Gastrocnemius medialis (tissue), 4 donors: ENCODE measurements at regions not wholly inside any gene's neighbourhood (a gene's known extent, or its start where the extent isn't known, plus 50 kb on each side); places are given as distances from the start of the nearest gene placed in this dataset.
A peak's percentile ranks its signal among the peaks of the same experiment; 100 is the strongest.

ENCODE experiments used
- ATAC-seq, 2 donors: fragments of 150-250 bp; one replicate each; pipeline ENCODE4 v1.9.1; 2016
- DNase-seq, 2 donors: peaks; one replicate each; pipeline ENCODE4 v3.0.0-alpha.2; 2019
- H3K27ac ChIP-seq, 4 donors: fragments of 200-600 bp; sonication (generic); 1 replicate in 1 of 4; 2 replicates in 3 of 4; pipeline ENCODE4 v1.5.1; 2016 to 2018; ENCODE audit warnings: mild to moderate bottlenecking in 2 of 4, moderate library complexity in 1 of 4
- H3K27me3 ChIP-seq, 3 donors: fragments of 200-600 bp; sonication (generic) in 2 of 3; 1 replicate in 1 of 3; 2 replicates in 2 of 3; pipeline versions ENCODE4 v1.5.1 to v1.6.0; 2016 to 2019; ENCODE audit warnings: mild to moderate bottlenecking in 1 of 3, moderate library complexity in 1 of 3
- H3K36me3 ChIP-seq, 2 donors: fragments of 200-600 bp; sonication (generic) in 1 of 2; one replicate each; pipeline ENCODE4 v1.5.1; 2017 to 2018
- H3K4me1 ChIP-seq, 2 donors: fragments of 200-600 bp; sonication (generic) in 1 of 2; one replicate each; pipeline ENCODE4 v1.5.1; 2016 to 2017; ENCODE audit warnings: mild to moderate bottlenecking in 2 of 2
- H3K4me3 ChIP-seq, 4 donors: fragments of 200-600 bp; sonication (generic) in 3 of 4; 1 replicate in 1 of 4; 2 replicates in 3 of 4; pipeline ENCODE4 v1.5.1; 2016 to 2019; ENCODE audit warnings: mild to moderate bottlenecking in 2 of 4
- H3K9me3 ChIP-seq, 3 donors: fragments of 200-600 bp; sonication (generic) in 2 of 3; 1 replicate in 1 of 3; 2 replicates in 2 of 3; pipeline ENCODE4 v1.5.1; 2016 to 2019
- CTCF ChIP-seq, 5 experiments: fragments of 450-650 bp in 3 of 5; fragments of 200-600 bp in 2 of 5; sonication (generic) in 2 of 5; IDR thresholded peaks in 4 of 5; conservative IDR thresholded peaks in 1 of 5; 1 replicate in 4 of 5; 2 replicates in 1 of 5; pipeline ENCODE4 v1.5.1; 2016 to 2019; ENCODE audit warnings: antibody characterized with exemption in 5 of 5, mild to moderate bottlenecking in 3 of 5, moderate library complexity in 3 of 5
- POLR2A ChIP-seq, 2 donors: fragments of 450-650 bp; IDR thresholded peaks; one replicate each; pipeline ENCODE4 v1.6.1; 2017; ENCODE audit warnings: antibody characterized with exemption in 2 of 2, mild to moderate bottlenecking in 2 of 2, moderate library complexity in 2 of 2
- in situ Hi-C, 4 donors: fragments of 200-750 bp; cut with MboI; loops; one replicate each; pipeline versions ENCODE4 v1.15.0 to v1.8.0; 2017; ENCODE audit warnings: low sequenced_read_pairs in 4 of 4
- intact Hi-C: fragments of 100-400 bp; cut with DNase I; formaldehyde crosslinking; loops from one replicate; pipeline ENCODE4 v1.15.1; 2023; ENCODE audit warnings: low total_unique reads

GRCh38 chr2:84314901-84315330 is 144.2 kb downstream of the SUCLG1 start:
- H3K36me3 ChIP-seq = no peaks in the 10 kb centered on the region
- in situ Hi-C loops = no loop called here
- H3K27me3 ChIP-seq = no peaks in the 10 kb centered on the region
- H3K4me1 ChIP-seq = no peaks in the 10 kb centered on the region
- H3K9me3 ChIP-seq = no peaks in the 10 kb centered on the region
- peak; percentile 32 to 45 for DNase-seq
- no peak for TF ChIP-seq POLR2A (IDR thresholded peaks at IDR 0.05)
- peak; percentile 45 to 75 (median 62) for TF ChIP-seq CTCF (IDR thresholded peaks at IDR 0.05 in 4 of 5, conservative IDR thresholded peaks at IDR 0.05 in 1 of 5)
- H3K4me3 ChIP-seq = no peak overlapping the region
- intact Hi-C loops = loop anchor here (10.0 kb wide), 1 partner anchor 290 kb away; no protein-coding TSS in a partner anchor
- no peak overlapping the region for H3K27ac ChIP-seq
- ATAC-seq = peak; percentile 66 to 78

DNA sequence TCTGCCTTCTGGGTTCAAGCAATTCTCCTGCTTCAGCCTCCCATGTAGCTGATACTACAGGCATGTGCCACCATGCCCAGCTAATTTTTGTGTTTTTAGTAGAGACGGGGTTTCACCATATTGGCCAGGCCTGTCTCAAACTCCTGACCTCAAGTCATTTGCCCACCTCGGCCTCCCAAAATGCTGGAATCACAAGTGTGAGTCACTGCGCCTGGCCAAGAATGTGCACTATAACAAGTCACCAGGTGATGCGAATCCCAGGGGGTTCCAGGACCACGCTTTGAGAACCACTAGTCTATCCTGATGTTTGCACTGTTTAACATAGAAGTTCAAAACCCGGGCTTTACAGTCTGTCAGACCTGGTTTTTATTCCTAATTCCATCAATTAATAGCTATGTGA is 144.8 kb downstream of the SUCLG1 start:
- no peaks in the 10 kb centered on the region for H3K36me3 ChIP-seq
- TF ChIP-seq POLR2A (IDR thresholded peaks at IDR 0.05) (no peak), CTCF (IDR thresholded peaks at IDR 0.05 in 4 of 5, conservative IDR thresholded peaks at IDR 0.05 in 1 of 5) (no peak)
- in situ Hi-C loops = no loop called here

GRCh38 chr2:84309281-84309680 is 149.8 kb downstream of the SUCLG1 start:
- DNase-seq = no peak
- in situ Hi-C loops (no loop called here), intact Hi-C loops (no loop called here)
- H3K4me3 ChIP-seq = no peak overlapping the region
- H3K27ac ChIP-seq = no peak overlapping the region
- no peaks in the 10 kb centered on the region for H3K27me3 ChIP-seq
- no peaks in the 10 kb centered on the region for H3K4me1 ChIP-seq
- no peaks in the 10 kb centered on the region for H3K9me3 ChIP-seq
- TF ChIP-seq POLR2A (IDR thresholded peaks at IDR 0.05) (no peak), CTCF (IDR thresholded peaks at IDR 0.05 in 4 of 5, conservative IDR thresholded peaks at IDR 0.05 in 1 of 5) (no peak)
- no peaks in the 10 kb centered on the region for H3K36me3 ChIP-seq
- no peak for ATAC-seq

More for the DNA sequence above, 144.8 kb downstream of the SUCLG1 start:
- H3K27ac ChIP-seq = no peak overlapping the region
- H3K4me3 ChIP-seq = no peak overlapping the region
- H3K9me3 ChIP-seq = no peaks in the 10 kb centered on the region
- no peaks in the 10 kb centered on the region for H3K4me1 ChIP-seq
- ATAC-seq = no peak
- no peaks in the 10 kb centered on the region for H3K27me3 ChIP-seq
- DNase-seq = no peak
- intact Hi-C loops = loop anchor here (10.0 kb wide), 1 partner anchor 289 kb away; no protein-coding TSS in a partner anchor

DNA sequence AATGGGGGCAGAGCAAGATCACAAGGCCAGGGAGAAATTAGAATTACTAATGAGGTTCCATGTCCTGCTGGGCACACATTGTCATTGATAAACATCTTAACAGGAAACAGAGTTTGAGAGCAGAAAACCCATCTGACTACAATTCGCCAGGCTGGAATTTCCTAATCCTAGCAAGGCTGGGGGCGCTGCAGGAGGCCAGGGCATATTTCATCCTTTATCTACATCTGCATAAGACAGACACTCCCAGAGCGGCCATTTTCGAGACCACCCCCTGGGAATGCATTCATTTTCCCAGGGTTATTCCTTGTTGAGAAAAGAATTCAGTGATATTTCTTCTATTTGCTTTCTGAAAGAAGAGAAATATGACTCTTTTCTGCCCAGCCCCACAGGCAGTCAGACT is 152.7 kb downstream of the SUCLG1 start:
- no peak overlapping the region for H3K4me3 ChIP-seq
- in situ Hi-C loops = no loop called here
- no peak for TF ChIP-seq CTCF (IDR thresholded peaks at IDR 0.05 in 4 of 5, conservative IDR thresholded peaks at IDR 0.05 in 1 of 5)
- no peak for TF ChIP-seq POLR2A (IDR thresholded peaks at IDR 0.05)
- ATAC-seq = no peak
- intact Hi-C loops = no loop called here
- H3K27me3 ChIP-seq = no peaks in the 10 kb centered on the region
- H3K4me1 ChIP-seq = no peaks in the 10 kb centered on the region
- H3K27ac ChIP-seq = no peak overlapping the region
- no peak for DNase-seq
- H3K9me3 ChIP-seq = no peaks in the 10 kb centered on the region
- H3K36me3 ChIP-seq = no peaks in the 10 kb centered on the region
